ENCODE measurements at regions not wholly inside any gene's neighbourhood (a gene's known extent, or its start where the extent isn't known, plus 50 kb on each side); places are given as distances from the start of the nearest gene placed in this dataset.

- BruUV-seq (replicated peaks): no TSS peak
- no peaks in the 10 kb centered on the region for H3K36me3 Mint-ChIP-seq (ENCODE audit: insufficient read depth, unreplicated experiment)
- H3K4me3 Mint-ChIP-seq (ENCODE audit: unreplicated experiment): no peak overlapping the region
- DNase-seq (ENCODE audit: unreplicated experiment): no peak
- intact Hi-C loops (cut with micrococcal nuclease): no loop called here
- H3K9me3 Mint-ChIP-seq (ENCODE audit: unreplicated experiment): no peaks in the 10 kb centered on the region
- H3K27me3 Mint-ChIP-seq (ENCODE audit: insufficient read depth, unreplicated experiment): no peaks in the 10 kb centered on the region
- no peak for TF ChIP-seq CTCF (IDR thresholded peaks at IDR 0.05; ENCODE audit: unreplicated experiment)
- no peaks in the 10 kb centered on the region for H3K4me1 Mint-ChIP-seq (ENCODE audit: insufficient read depth, unreplicated experiment)
- ChIA-PET CTCF (no interaction called here), POLR2A (interaction anchor here (0.8 kb wide), 1 partner anchor 21 kb away, joined by 3 read pairs; no protein-coding TSS in a partner anchor)
- H3K27ac Mint-ChIP-seq (ENCODE audit: low read depth, unreplicated experiment): no peak overlapping the region
Observed at GRCh38 chr14:89565607-89566006, 148.6 kb upstream of the FOXN3 start.

- Mint-ChIP-seq H3K9me3 (ENCODE audit: unreplicated experiment) (no peaks in the 10 kb centered on the region), H3K4me3 (ENCODE audit: unreplicated experiment) (no peak overlapping the region), H3K27me3 (ENCODE audit: insufficient read depth, unreplicated experiment) (no peaks in the 10 kb centered on the region), H3K36me3 (ENCODE audit: insufficient read depth, unreplicated experiment) (no peaks in the 10 kb centered on the region), H3K4me1 (ENCODE audit: insufficient read depth, unreplicated experiment) (no peaks in the 10 kb centered on the region), H3K27ac (ENCODE audit: low read depth, unreplicated experiment) (no peak overlapping the region)
- CTCF ChIA-PET: interaction anchor here (0.6 kb wide), 1 partner anchor 422 kb away, joined by 4 read pairs; no protein-coding TSS in a partner anchor
- intact Hi-C loops (cut with micrococcal nuclease): no loop called here
- BruUV-seq (replicated peaks): no TSS peak
- POLR2A ChIA-PET: interaction anchor here (0.7 kb wide), 1 partner anchor 229 kb away, joined by 3 read pairs; no protein-coding TSS in a partner anchor
- TF ChIP-seq CTCF (IDR thresholded peaks at IDR 0.05; ENCODE audit: unreplicated experiment): no peak
- DNase-seq (ENCODE audit: unreplicated experiment): no peak
Observed at GRCh38 chr14:89564989-89565388, 148.0 kb upstream of the FOXN3 start.

- no peaks in the 10 kb centered on the region for H3K4me1 Mint-ChIP-seq (ENCODE audit: insufficient read depth, unreplicated experiment)
- POLR2A ChIA-PET: interaction anchor here (0.7 kb wide), 1 partner anchor 229 kb away, joined by 3 read pairs; no protein-coding TSS in a partner anchor
- DNase-seq (ENCODE audit: unreplicated experiment): no peak
- peaks cover 5% of the 10 kb centered on the region for H3K36me3 Mint-ChIP-seq (ENCODE audit: insufficient read depth, unreplicated experiment)
- no peak overlapping the region for H3K4me3 Mint-ChIP-seq (ENCODE audit: unreplicated experiment)
- no peaks in the 10 kb centered on the region for H3K27me3 Mint-ChIP-seq (ENCODE audit: insufficient read depth, unreplicated experiment)
- no TSS peak for BruUV-seq (replicated peaks)
- intact Hi-C loops (cut with micrococcal nuclease): no loop called here
- no peak overlapping the region for H3K27ac Mint-ChIP-seq (ENCODE audit: low read depth, unreplicated experiment)
- no peak for TF ChIP-seq CTCF (IDR thresholded peaks at IDR 0.05; ENCODE audit: unreplicated experiment)
- H3K9me3 Mint-ChIP-seq (ENCODE audit: unreplicated experiment): no peaks in the 10 kb centered on the region
- CTCF ChIA-PET: interaction anchor here (0.6 kb wide), 1 partner anchor 422 kb away, joined by 4 read pairs; no protein-coding TSS in a partner anchor
Observed at GRCh38 chr14:89564286-89564957, 147.4 kb upstream of the FOXN3 start.

- ChIA-PET CTCF (interaction anchor here (0.6 kb wide), 1 partner anchor 837 kb away, joined by 5 read pairs; no protein-coding TSS in a partner anchor), POLR2A (no interaction called here)
- intact Hi-C loops (cut with micrococcal nuclease): no loop called here
- Mint-ChIP-seq H3K27ac (ENCODE audit: low read depth, unreplicated experiment) (peak overlapping the region; percentile 25), H3K4me3 (ENCODE audit: unreplicated experiment) (no peak overlapping the region), H3K9me3 (ENCODE audit: unreplicated experiment) (no peaks in the 10 kb centered on the region), H3K4me1 (ENCODE audit: insufficient read depth, unreplicated experiment) (no peaks in the 10 kb centered on the region), H3K36me3 (ENCODE audit: insufficient read depth, unreplicated experiment) (peaks cover 6% of the 10 kb centered on the region), H3K27me3 (ENCODE audit: insufficient read depth, unreplicated experiment) (no peaks in the 10 kb centered on the region)
- no TSS peak for BruUV-seq (replicated peaks)
- TF ChIP-seq CTCF (IDR thresholded peaks at IDR 0.05; ENCODE audit: unreplicated experiment): no peak
- DNase-seq (ENCODE audit: unreplicated experiment): no peak
Observed at GRCh38 chr14:89563471-89563870, 146.4 kb upstream of the FOXN3 start.
